ENCODE measurements at regions not wholly inside any gene's neighbourhood (a gene's known extent, or its start where the extent isn't known, plus 50 kb on each side); places are given as distances from the start of the nearest gene placed in this dataset.

- TF ChIP-seq CTCF (IDR thresholded peaks at IDR 0.05) = no peak
- no peak for TF ChIP-seq ZFX (IDR thresholded peaks at IDR 0.05; ENCODE audit: borderline replicate concordance)
Observed at GRCh38 chr13:86974995-86975328, 696.2 kb upstream of the SLITRK5 start.

Data from 22Rv1 (cell line).